HEK293T (cell line): ENCODE measurements at regions not wholly inside any gene's neighbourhood (a gene's known extent, or its start where the extent isn't known, plus 50 kb on each side); places are given as distances from the start of the nearest gene placed in this dataset.

ENCODE experiments used
- ARNT ChIP-seq: fragments of 450-650 bp; IDR thresholded peaks from 2 replicates; pipeline ENCODE4 v1.6.1; 2017; ENCODE audit warnings: mild to moderate bottlenecking
- BHLHE40 ChIP-seq: fragments of 450-650 bp; IDR thresholded peaks from 2 replicates; pipeline ENCODE4 v1.6.1; 2016; ENCODE audit warnings: mild to moderate bottlenecking, moderate library complexity, borderline replicate concordance
- CTBP1 ChIP-seq: fragments of 450-650 bp; IDR thresholded peaks from 2 replicates; pipeline ENCODE4 v1.6.1; 2016; ENCODE audit warnings: borderline replicate concordance
- ELF4 ChIP-seq: fragments of 450-650 bp; IDR thresholded peaks from 2 replicates; pipeline ENCODE4 v1.6.1; 2017; ENCODE audit warnings: antibody characterized with exemption
- FOXA1 ChIP-seq: fragments of 450-650 bp; IDR thresholded peaks from 2 replicates; pipeline ENCODE4 v1.6.1; 2016; ENCODE audit warnings: mild to moderate bottlenecking
- FOXK2 ChIP-seq: fragments of 450-650 bp; IDR thresholded peaks from 2 replicates; pipeline ENCODE4 v1.6.1; 2016; ENCODE audit warnings: mild to moderate bottlenecking
- HDGF ChIP-seq: fragments of 450-650 bp; IDR thresholded peaks from 2 replicates; pipeline ENCODE4 v1.6.1; 2017; ENCODE audit warnings: antibody characterized with exemption, borderline replicate concordance
- NFRKB ChIP-seq: fragments of 450-650 bp; IDR thresholded peaks from 2 replicates; pipeline ENCODE4 v1.6.1; 2016; ENCODE audit warnings: mild to moderate bottlenecking, moderate library complexity
- SP1 ChIP-seq: fragments of 450-650 bp; IDR thresholded peaks from 2 replicates; pipeline ENCODE4 v1.6.1; 2017
- SUZ12 ChIP-seq: fragments of 450-650 bp; IDR thresholded peaks from 2 replicates; pipeline ENCODE4 v1.6.1; 2016; ENCODE audit warnings: mild to moderate bottlenecking
- TARDBP ChIP-seq: fragments of 450-650 bp; IDR thresholded peaks from 2 replicates; pipeline ENCODE4 v1.6.1; 2016
- ZNF384 ChIP-seq: fragments of 450-650 bp; IDR thresholded peaks from 2 replicates; pipeline ENCODE4 v1.6.1; 2016
- TF ChIP-seq, protein P1 (sequence below): fragments of 450-650 bp; IDR thresholded peaks from 2 replicates; pipeline ENCODE4 v1.6.1; 2016

DNA sequence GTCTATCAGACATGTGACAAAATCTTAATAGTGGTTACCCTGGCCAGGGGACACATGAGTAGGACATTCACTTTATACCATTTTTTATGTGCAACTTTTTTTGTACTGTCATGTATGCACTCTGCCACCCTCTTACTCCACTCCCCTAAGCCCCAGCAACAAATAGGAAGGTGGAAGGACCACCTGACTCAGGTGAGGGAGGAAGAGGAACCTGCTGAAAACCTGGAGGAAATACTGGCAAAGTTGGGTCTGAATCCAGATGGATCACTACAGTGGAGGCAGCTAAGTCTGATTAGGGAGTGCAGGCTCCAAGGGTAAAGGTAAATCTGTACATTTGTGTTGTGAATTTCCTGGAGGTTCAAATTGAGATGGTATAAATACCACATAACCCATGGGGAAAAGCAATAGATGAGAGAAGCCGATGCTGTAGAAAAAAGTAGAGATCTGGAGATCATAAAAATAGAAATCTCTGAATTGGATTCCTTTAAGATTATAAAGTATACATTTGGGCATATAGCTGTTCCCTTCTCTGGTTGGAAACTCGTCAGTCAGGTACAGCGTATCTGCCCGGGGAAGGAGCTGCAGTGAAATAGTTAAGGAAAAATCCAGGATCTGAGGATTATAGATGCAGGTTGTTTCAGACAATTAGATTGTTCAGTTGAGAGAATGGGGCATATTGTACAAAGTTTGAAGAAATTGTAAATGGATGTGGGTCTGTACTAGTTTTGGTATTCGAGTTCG lies 52.2 kb upstream of the OR9Q1 start:
- TF ChIP-seq CTBP1 (no peak), SUZ12 (no peak), ZNF384 (no peak), FOXK2 (no peak), HDGF (no peak), ARNT (no peak), FOXA1 (no peak), ELF4 (no peak), TARDBP (no peak), SP1 (no peak), NFRKB (no peak), BHLHE40 (no peak)
- TF ChIP-seq, protein P1, sequence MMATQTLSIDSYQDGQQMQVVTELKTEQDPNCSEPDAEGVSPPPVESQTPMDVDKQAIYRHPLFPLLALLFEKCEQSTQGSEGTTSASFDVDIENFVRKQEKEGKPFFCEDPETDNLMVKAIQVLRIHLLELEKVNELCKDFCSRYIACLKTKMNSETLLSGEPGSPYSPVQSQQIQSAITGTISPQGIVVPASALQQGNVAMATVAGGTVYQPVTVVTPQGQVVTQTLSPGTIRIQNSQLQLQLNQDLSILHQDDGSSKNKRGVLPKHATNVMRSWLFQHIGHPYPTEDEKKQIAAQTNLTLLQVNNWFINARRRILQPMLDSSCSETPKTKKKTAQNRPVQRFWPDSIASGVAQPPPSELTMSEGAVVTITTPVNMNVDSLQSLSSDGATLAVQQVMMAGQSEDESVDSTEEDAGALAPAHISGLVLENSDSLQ = no peak
